Panc1 (cell line): ENCODE measurements at regions not wholly inside any gene's neighbourhood (a gene's known extent, or its start where the extent isn't known, plus 50 kb on each side); places are given as distances from the start of the nearest gene placed in this dataset.

Source experiments
- ATAC-seq: fragments of 200-7000 bp; cut with Tn5 transposase; 2 replicates; pipeline ENCODE4 v1.9.1; 2020; ENCODE audit warnings: mild to moderate bottlenecking, moderate library complexity
- BruUV-seq: library from RNA; stranded (reverse); fragments of 400-500 nt; replicated peaks from 2 replicates; lab custom pipeline; 2021; lab: Mats Ljungman, UMichigan
- CTCF ChIA-PET: fragments of 300-600 bp; sonication (Branson Sonifier 250); formaldehyde crosslinking; loops from one replicate; lab custom pipeline; 2022; ENCODE audit warnings: antibody characterized with exemption; lab: Charles Lee
- POLR2A ChIA-PET: fragments of 300-600 bp; sonication (Branson Sonifier 250); formaldehyde crosslinking; loops from one replicate; lab custom pipeline; 2022; ENCODE audit warnings: antibody characterized with exemption; lab: Charles Lee
- DNase-seq: peaks from one replicate; pipeline ENCODE4 v3.0.0-alpha.2; 2010; ENCODE audit warnings: low read depth, low spot score
- H3K27ac ChIP-seq: 2 replicates; pipeline ENCODE4 v1.5.1; 2011; ENCODE audit warnings: mild to moderate bottlenecking, low read length, inconsistent platforms
- H3K27me3 ChIP-seq: fragments of 200-500 bp; sonication (Bioruptor generic); 2 replicates; pipeline ENCODE4 v1.6.0; 2014; ENCODE audit warnings: low read length, inconsistent platforms; ENCODE audit not compliant: control insufficient read depth, insufficient read depth
- H3K36me3 ChIP-seq: fragments of 200-500 bp; sonication (Bioruptor generic); 2 replicates; pipeline ENCODE4 v1.5.1; 2014; ENCODE audit warnings: inconsistent platforms, mild to moderate bottlenecking, low read length, moderate library complexity; ENCODE audit not compliant: control insufficient read depth, insufficient read depth
- H3K4me1 ChIP-seq: 2 replicates; pipeline ENCODE4 v1.5.1; 2011; ENCODE audit warnings: inconsistent platforms, mild to moderate bottlenecking, low read length, moderate library complexity; ENCODE audit not compliant: control insufficient read depth, insufficient read depth
- H3K4me3 ChIP-seq, 2 experiments: 2 replicates each; pipeline ENCODE4 v1.5.1; 2011 to 2012; ENCODE audit warnings: low read depth in 2 of 2, low read length in 2 of 2, mild to moderate bottlenecking in 2 of 2, inconsistent platforms in 1 of 2, moderate library complexity in 1 of 2
- H3K9me3 ChIP-seq: fragments of 200-500 bp; sonication (Bioruptor generic); 2 replicates; pipeline ENCODE4 v1.5.1; 2014; ENCODE audit warnings: low read depth, mild to moderate bottlenecking, inconsistent platforms, low read length, moderate library complexity; ENCODE audit not compliant: control insufficient read depth, insufficient read depth
- CTCF ChIP-seq: fragments of 450-650 bp; IDR thresholded peaks from 2 replicates; pipeline ENCODE4 v1.5.1; 2017; ENCODE audit warnings: mild to moderate bottlenecking
- POLR2AphosphoS5 ChIP-seq: IDR thresholded peaks from 2 replicates; pipeline ENCODE4 v1.6.1; 2012; ENCODE audit warnings: mild to moderate bottlenecking, low read depth, low read length, moderate library complexity
- SIN3A ChIP-seq: IDR thresholded peaks from 2 replicates; pipeline ENCODE4 v1.6.1; 2012; ENCODE audit warnings: low read depth, mild to moderate bottlenecking, low read length, moderate library complexity, borderline replicate concordance; ENCODE audit not compliant: insufficient read depth
- TCF7L2 ChIP-seq: IDR thresholded peaks from 2 replicates; pipeline ENCODE4 v1.6.1; 2011; ENCODE audit warnings: mild to moderate bottlenecking, low read depth, low read length, inconsistent platforms
- in situ Hi-C: cut with HindIII; loops from 2 replicates; pipeline ENCODE4 v1.10.0; 2016; ENCODE audit warnings: low sequenced_read_pairs, low pct_unique_long_range_greater_than_20kb
- intact Hi-C: fragments of 100-400 bp; cut with micrococcal nuclease; formaldehyde crosslinking; loops from one replicate; pipeline ENCODE4 v1.10.0; 2022; ENCODE audit not compliant: unreplicated experiment
- TF ChIP-seq, protein P1 (sequence below), 2 experiments: IDR thresholded peaks; 2 replicates each; pipeline ENCODE4 v1.6.1; 2011 to 2012; ENCODE audit warnings: low read depth in 2 of 2, control low read depth in 1 of 2, low read length in 1 of 2, mild to moderate bottlenecking in 1 of 2, moderate library complexity in 1 of 2; ENCODE audit not compliant: insufficient read depth in 1 of 2

- DNase-seq (no peak), ATAC-seq (no peak)
- ChIA-PET CTCF (no interaction called here), POLR2A (no interaction called here)
- no peaks in the 10 kb centered on the region for H3K27me3 ChIP-seq
- BruUV-seq = no TSS peak
- no peaks in the 10 kb centered on the region for H3K4me1 ChIP-seq
- TF ChIP-seq CTCF = no peak
- TF ChIP-seq, protein P1, sequence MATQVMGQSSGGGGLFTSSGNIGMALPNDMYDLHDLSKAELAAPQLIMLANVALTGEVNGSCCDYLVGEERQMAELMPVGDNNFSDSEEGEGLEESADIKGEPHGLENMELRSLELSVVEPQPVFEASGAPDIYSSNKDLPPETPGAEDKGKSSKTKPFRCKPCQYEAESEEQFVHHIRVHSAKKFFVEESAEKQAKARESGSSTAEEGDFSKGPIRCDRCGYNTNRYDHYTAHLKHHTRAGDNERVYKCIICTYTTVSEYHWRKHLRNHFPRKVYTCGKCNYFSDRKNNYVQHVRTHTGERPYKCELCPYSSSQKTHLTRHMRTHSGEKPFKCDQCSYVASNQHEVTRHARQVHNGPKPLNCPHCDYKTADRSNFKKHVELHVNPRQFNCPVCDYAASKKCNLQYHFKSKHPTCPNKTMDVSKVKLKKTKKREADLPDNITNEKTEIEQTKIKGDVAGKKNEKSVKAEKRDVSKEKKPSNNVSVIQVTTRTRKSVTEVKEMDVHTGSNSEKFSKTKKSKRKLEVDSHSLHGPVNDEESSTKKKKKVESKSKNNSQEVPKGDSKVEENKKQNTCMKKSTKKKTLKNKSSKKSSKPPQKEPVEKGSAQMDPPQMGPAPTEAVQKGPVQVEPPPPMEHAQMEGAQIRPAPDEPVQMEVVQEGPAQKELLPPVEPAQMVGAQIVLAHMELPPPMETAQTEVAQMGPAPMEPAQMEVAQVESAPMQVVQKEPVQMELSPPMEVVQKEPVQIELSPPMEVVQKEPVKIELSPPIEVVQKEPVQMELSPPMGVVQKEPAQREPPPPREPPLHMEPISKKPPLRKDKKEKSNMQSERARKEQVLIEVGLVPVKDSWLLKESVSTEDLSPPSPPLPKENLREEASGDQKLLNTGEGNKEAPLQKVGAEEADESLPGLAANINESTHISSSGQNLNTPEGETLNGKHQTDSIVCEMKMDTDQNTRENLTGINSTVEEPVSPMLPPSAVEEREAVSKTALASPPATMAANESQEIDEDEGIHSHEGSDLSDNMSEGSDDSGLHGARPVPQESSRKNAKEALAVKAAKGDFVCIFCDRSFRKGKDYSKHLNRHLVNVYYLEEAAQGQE (IDR thresholded peaks at IDR 0.05; ENCODE audit: insufficient read depth in 1 of 2, low read depth in 2 of 2, low read length in 1 of 2) = no peak
- TF ChIP-seq TCF7L2 = no peak
- no peak for TF ChIP-seq POLR2AphosphoS5
- TF ChIP-seq SIN3A = no peak
- in situ Hi-C loops = no loop called here
- no peak overlapping the region for H3K4me3 ChIP-seq
- H3K27ac ChIP-seq = no peak overlapping the region
- no peaks in the 10 kb centered on the region for H3K9me3 ChIP-seq
- intact Hi-C loops = no loop called here
- H3K36me3 ChIP-seq = no peaks in the 10 kb centered on the region
Observed at GRCh38 chr6:19382676-19383075, 454.5 kb upstream of the ID4 start.

DNA sequence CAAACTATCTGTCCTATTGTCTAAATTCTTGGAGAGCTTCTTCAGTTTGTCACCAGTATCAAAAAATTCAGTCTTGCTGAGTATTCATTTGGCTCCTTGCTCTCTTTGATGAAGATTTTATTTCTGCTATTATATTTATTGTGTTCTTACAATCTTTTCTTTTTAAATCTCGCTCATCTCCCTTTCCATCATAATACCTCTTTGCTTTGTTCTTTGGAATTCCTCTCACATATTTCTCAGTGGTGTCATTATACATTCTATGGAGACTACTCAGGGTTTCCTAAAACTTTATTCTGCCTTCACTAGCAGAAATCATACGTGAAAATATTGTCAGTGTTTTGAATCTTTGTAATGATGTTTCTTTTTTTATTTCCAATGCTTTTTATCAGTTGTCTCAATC is 445.2 kb upstream of the ID4 start:
- intact Hi-C loops (no loop called here), in situ Hi-C loops (no loop called here)
- ChIA-PET CTCF (no interaction called here), POLR2A (no interaction called here)
- ATAC-seq (no peak), DNase-seq (no peak)
- Histone ChIP-seq H3K4me1 (no peaks in the 10 kb centered on the region), H3K36me3 (no peaks in the 10 kb centered on the region), H3K27ac (no peak overlapping the region), H3K9me3 (no peaks in the 10 kb centered on the region), H3K4me3 (no peak overlapping the region), H3K27me3 (no peaks in the 10 kb centered on the region)
- TF ChIP-seq SIN3A (no peak), CTCF (no peak), TCF7L2 (no peak), POLR2AphosphoS5 (no peak)
- TF ChIP-seq, protein P1 (IDR thresholded peaks at IDR 0.05; ENCODE audit: insufficient read depth in 1 of 2, low read depth in 2 of 2, low read length in 1 of 2) = no peak
- BruUV-seq = no TSS peak
